H1 (cell line): ENCODE measurements at regions not wholly inside any gene's neighbourhood (a gene's known extent, or its start where the extent isn't known, plus 50 kb on each side); places are given as distances from the start of the nearest gene placed in this dataset.

Experiments used
- POLR2A ChIP-seq, 2 experiments: IDR thresholded peaks; 1 replicate in 1 of 2; 2 replicates in 1 of 2; pipeline ENCODE4 v1.6.1; 2011; ENCODE audit warnings: low read depth in 2 of 2, low read length in 2 of 2, mild to moderate bottlenecking in 2 of 2; ENCODE audit errors: control extremely low read depth in 1 of 2
- RAD21 ChIP-seq, 2 experiments: IDR thresholded peaks in 1 of 2; conservative IDR thresholded peaks in 1 of 2; 2 replicates each; pipeline ENCODE4 v1.6.1; 2011; ENCODE audit warnings: low read depth in 2 of 2, low read length in 2 of 2, improper control_type of control experiment in 1 of 2, inconsistent platforms in 1 of 2, mild to moderate bottlenecking in 1 of 2, moderate library complexity in 1 of 2
- TF ChIP-seq, protein P1 (sequence below), 3 experiments: IDR thresholded peaks; 1 replicate in 2 of 3; 2 replicates in 1 of 3; pipeline versions ENCODE4 v1.5.1 to v1.6.1; 2011; ENCODE audit warnings: low read length in 3 of 3, mild to moderate bottlenecking in 3 of 3, inconsistent platforms in 2 of 3, low read depth in 1 of 3, moderate library complexity in 1 of 3; ENCODE audit not compliant: insufficient read depth in 1 of 3; ENCODE audit errors: control extremely low read depth in 1 of 3

DNA sequence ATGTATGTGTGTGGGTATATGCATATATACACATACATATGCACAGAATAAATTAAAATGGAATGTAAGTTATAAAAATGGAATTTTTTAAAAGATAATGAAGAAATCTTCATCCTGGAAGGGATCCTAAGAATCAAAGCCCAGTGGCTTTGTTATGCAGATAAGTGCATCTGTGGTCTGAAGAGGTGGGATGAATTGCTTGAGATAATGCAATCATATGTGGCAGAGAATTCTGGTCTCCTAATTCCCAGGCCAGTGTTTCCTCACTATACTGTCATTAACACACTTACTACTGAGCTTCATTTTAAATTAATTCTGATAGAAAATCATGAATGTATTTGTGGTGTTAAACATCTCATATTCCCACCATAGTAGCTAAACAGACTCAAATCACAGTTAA lies 86.7 kb upstream of the PRMT6 start:
- no peak for TF ChIP-seq RAD21 (IDR thresholded peaks at IDR 0.05 in 1 of 2, conservative IDR thresholded peaks at IDR 0.05 in 1 of 2; ENCODE audit: low read depth in 2 of 2, low read length in 2 of 2)
- TF ChIP-seq, protein P1, sequence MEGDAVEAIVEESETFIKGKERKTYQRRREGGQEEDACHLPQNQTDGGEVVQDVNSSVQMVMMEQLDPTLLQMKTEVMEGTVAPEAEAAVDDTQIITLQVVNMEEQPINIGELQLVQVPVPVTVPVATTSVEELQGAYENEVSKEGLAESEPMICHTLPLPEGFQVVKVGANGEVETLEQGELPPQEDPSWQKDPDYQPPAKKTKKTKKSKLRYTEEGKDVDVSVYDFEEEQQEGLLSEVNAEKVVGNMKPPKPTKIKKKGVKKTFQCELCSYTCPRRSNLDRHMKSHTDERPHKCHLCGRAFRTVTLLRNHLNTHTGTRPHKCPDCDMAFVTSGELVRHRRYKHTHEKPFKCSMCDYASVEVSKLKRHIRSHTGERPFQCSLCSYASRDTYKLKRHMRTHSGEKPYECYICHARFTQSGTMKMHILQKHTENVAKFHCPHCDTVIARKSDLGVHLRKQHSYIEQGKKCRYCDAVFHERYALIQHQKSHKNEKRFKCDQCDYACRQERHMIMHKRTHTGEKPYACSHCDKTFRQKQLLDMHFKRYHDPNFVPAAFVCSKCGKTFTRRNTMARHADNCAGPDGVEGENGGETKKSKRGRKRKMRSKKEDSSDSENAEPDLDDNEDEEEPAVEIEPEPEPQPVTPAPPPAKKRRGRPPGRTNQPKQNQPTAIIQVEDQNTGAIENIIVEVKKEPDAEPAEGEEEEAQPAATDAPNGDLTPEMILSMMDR (IDR thresholded peaks at IDR 0.05; ENCODE audit: control extremely low read depth in 1 of 3, insufficient read depth in 1 of 3, low read depth in 1 of 3, low read length in 3 of 3) = no peak
- no peak for TF ChIP-seq POLR2A (IDR thresholded peaks at IDR 0.05; ENCODE audit: control extremely low read depth in 1 of 2, low read depth in 2 of 2, low read length in 2 of 2)
